Pulmonary artery endothelial cell (primary cell): ENCODE measurements at regions not wholly inside any gene's neighbourhood (a gene's known extent, or its start where the extent isn't known, plus 50 kb on each side); places are given as distances from the start of the nearest gene placed in this dataset.
"Not testable (repeated sequence)": the region's sequence is repeated elsewhere in the genome, so short reads cannot be mapped to it uniquely, and the experiment has no call there.

Experiments used
- DNase-seq: peaks from one replicate; pipeline ENCODE4 v3.0.0-alpha.2; 2011; ENCODE audit warnings: low read depth, low spot score

GRCh38 chr17:45554479-45554878, 64.0 kb upstream of the PLEKHM1 start:
- DNase-seq, result not testable (repeated sequence)

GRCh38 chr17:45558821-45559220, 68.3 kb upstream of the PLEKHM1 start:
- DNase-seq, result not testable (repeated sequence)

DNA sequence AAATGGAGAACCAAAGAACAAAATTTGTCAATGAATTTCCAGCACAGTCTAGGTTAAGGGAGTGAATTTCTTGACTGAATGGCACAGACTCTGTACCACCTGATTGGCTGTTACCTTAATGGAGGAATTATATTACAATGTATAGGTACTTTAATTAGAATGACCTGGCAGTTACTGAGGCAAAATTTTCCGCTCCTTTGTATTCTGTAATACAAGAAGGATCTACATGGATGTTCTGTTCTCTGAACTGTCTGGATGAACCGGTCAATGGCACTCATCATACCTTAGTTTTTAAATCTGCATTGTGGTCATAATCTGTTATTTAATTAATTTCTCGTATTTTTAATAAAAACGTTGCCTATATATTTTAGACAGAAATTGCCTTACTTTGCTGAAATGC, 72.3 kb upstream of the PLEKHM1 start:
- not testable (repeated sequence) for DNase-seq

- DNase-seq, result not testable (repeated sequence)
Observed at GRCh38 chr17:45563283-45563682, 72.8 kb upstream of the PLEKHM1 start.

GRCh38 chr17:45568275-45568674, 77.8 kb upstream of the PLEKHM1 start:
- DNase-seq, result not testable (repeated sequence)

GRCh38 chr17:45573326-45573725, 82.8 kb upstream of the PLEKHM1 start:
- DNase-seq, result not testable (repeated sequence)

DNA sequence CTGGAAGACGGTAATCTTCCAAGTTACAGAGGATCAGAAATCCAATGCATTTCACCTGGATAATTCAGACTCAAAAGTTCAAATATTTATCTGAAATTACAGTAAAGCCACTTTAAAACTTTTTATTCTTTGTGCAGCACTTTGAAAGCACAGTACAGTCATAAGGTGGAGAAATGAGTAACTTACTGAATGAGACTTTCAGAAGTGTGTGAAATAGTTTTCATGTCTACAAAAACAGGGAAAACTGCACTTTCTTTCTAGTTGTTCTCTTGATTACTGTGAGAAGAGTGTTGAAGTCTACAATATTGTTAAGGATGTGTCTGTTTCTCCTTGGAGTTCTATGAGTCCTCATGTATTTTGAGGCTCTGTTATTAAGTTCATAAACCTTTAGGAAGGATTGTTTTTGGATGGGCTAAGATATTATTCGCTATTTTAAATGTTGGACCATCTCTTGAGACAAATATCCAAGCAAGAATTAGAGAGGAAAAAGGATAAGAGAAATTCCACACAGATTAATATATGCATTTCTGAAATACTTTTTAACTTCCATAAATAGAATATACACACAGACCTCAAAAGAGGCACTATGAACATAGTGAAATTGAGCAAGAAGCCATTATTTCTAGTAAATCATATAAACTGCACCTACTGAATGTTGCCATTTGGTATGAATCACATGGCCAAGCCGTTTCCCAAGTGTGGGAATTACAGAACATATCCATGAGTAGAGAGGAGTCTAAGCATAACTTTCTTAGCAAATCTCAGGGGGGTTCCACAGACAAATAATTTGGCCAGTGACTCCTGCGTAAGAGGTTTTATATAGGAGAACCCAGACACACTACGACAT, 83.6 kb upstream of the PLEKHM1 start:
- DNase-seq, result no peak

DNA sequence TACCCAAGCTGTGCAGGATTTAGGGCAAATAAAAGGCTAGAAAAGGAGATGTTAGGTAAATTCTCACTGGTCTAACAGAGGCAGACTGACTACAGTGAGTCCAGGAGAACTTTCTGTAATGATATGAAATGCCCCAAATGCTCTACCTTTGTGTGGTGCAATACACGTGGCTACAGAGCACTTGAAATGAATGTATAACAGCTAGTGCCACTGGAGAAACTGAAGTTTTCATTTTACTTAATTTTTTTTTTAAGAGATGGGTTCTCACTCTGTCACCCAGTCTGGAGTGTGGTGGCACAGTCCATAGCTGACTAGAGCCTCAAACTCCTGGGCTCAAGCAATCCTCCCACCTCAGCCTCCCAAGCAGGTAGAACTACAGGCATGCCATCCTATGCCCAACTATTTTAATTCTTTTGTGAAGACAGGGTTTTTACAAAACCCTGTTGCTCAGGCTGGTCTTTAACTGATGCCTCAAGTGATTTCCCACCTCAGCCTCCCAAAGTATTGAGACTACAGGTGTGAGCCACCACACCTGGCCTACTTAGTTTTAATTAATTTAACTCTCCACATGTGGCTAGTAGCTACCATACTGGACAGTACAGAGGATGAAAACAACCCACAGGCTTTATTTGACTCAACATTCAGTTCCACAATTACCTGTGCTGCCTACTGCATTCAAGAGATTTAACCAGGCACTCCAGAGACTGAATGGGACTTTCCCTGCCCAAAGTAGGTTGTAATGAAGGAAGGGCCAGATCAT, 84.8 kb upstream of the PLEKHM1 start:
- no peak for DNase-seq

- not testable (repeated sequence) for DNase-seq
Observed at GRCh38 chr17:45576527-45577307, 86.2 kb upstream of the PLEKHM1 start.

DNA sequence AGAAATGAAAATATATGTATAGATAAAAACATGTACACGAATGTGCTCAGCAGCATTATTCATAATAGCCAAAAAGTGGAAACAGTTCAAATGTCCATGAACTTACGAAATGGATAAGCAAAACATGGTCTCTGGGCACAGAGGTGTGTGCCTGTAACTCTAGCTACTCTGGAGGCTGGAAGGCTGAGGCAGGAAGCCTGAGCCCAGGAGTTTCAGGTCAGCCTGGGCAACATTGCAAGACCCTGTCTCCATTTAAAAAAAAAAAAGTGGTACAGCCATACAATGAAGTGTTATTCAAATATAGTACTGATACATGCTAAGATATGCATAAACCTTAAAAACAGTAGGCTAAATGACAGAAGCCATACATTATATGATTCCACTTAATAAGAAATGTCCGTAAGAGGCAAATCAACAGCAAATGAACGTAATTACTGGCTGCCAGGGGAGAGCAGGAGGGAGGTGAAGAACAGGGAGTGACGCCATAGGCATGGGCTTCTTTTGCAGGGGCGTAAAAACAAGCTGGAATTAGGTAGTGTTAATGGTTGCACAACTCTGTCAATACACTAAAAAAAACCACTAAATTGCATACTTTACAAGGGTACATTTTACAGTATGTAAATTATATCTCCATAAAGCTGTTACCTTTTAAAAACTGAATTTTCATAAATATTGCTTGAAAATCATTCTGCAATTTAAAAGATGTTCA, 87.2 kb upstream of the PLEKHM1 start:
- DNase-seq, result no peak

DNA sequence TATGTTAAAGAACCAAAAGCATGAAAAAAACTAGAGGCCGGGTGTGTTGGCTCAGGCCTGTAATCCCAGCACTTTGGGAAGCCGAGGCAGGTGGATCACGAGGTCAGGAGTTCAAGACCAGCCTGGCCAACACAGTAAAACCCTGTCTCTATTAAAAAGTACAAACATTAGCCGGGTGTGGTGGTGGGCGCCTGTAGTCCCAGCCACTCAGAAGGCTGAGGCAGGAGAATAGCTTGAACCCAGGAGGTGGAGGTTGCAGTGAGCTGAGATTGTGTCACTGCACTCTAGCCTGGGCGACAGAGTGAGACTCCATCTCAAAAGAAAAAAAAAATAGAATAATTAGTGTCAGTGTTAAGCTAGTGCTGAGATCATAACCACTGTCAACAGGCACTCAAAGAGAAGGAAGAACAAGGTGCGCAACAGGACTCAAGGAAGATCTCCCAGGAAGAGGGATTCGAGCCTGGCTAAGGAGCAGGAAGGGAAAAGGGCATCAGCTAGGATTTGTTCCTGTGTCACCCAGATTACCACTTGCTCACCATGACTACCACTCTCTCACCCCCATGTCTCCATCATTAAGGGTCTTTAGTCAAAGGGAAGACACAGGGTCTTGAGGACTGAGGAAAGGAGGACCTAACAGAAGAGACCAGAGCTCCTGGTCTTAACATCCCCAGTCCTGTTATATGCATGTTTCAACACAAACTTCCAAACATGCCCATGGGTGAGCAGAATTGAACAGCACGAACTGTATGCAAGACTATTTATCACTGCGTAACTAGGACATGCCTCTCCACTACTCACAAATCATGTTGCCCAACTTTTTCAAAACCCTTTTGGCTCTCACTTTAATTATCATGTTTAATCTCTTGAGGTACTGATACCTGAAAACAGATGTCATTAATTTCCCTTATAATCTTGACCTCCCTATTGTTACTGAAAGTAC, 88.3 kb upstream of the PLEKHM1 start:
- no peak for DNase-seq

DNA sequence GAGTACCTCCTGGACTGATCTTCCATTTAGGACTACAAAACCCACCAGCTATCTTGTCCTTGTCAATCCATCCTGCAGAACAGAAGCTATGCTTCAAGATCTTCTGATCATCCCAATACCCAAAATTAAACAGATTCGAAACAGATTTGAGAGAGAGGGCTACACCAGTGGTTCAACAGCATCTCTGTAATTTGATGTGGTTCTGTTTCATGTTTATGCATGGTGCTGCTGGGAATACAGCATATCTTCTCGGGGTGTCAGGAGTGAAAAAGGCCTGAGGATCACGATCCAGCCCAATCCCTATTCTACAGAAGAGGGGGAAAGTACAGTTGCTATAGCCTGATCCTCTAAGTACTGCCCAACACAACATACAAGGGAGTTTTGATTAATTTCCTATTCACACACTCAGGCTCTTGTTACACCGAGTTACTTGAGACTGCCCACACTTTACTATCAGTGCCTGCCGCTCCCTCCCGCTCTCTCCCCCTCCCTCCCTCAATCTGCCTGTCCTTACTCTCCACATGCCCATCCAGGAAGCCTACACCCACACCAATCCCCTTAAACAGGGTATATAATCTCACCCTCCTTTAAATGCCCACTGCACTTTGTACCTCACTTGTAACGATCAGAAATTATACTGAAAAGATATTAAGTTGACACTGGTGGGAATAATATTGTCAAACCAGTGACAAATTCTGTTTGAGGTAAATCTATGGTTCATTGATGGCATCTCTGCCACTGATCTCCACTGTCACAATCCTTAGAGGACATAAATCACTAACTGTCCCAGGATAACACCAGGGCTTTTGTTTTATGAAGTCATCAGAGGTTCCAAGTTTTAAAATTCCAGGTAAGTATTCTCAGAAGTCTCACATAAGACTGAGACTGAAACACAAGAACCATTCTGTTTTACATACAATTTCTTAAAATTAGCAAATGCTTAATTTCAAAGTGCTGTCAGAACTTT, 89.3 kb upstream of the PLEKHM1 start:
- no peak for DNase-seq

- DNase-seq, result no peak
Observed at GRCh38 chr17:45580924-45581323, 90.4 kb upstream of the PLEKHM1 start.

DNA sequence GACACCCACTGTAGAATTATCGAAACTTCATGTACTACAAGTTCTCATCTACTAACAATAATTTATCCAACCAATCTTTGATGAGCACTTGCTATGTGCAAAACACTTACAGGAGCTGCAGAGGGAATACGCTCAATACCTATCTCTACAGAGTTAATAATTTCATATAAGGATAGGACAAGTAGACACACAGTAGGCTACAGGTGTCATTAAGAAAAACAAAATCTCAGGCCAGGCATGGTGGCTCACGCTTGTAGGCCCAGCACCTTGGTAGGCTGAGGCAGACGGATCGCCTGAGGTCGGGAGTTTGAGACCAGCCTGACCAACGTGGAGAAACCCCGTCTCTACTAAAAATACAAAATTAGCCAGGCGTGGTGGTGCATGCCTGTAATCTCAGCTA, 91.3 kb upstream of the PLEKHM1 start:
- DNase-seq, result no peak

GRCh38 chr17:45584092-45585036, 93.8 kb upstream of the PLEKHM1 start:
- no peak for DNase-seq

- peak; percentile 56 for DNase-seq
Observed at GRCh38 chr17:45585037-45585733, 94.7 kb upstream of the PLEKHM1 start.
